Endothelial cell (in vitro differentiated cells): ENCODE measurements at regions not wholly inside any gene's neighbourhood (a gene's known extent, or its start where the extent isn't known, plus 50 kb on each side); places are given as distances from the start of the nearest gene placed in this dataset.

ENCODE experiments used
- DNase-seq: peaks from one replicate; pipeline ENCODE4 v3.0.0; 2021; ENCODE audit warnings: low spot score
- H3K27ac Mint-ChIP-seq: one replicate; pipeline ENCODE4 v1.8.0; 2021; ENCODE audit warnings: mixed read lengths, inconsistent platforms; ENCODE audit not compliant: unreplicated experiment
- H3K27me3 Mint-ChIP-seq: one replicate; pipeline ENCODE4 v1.8.0; 2021; ENCODE audit warnings: mild to moderate bottlenecking, moderate library complexity, mixed read lengths, inconsistent platforms; ENCODE audit not compliant: unreplicated experiment
- H3K36me3 Mint-ChIP-seq: one replicate; pipeline ENCODE4 v1.8.0; 2021; ENCODE audit warnings: mild to moderate bottlenecking, low read depth, mixed read lengths, inconsistent platforms; ENCODE audit not compliant: unreplicated experiment
- H3K4me1 Mint-ChIP-seq: one replicate; pipeline ENCODE4 v1.8.0; 2021; ENCODE audit warnings: mild to moderate bottlenecking, mixed read lengths, inconsistent platforms; ENCODE audit not compliant: unreplicated experiment
- H3K4me3 Mint-ChIP-seq: one replicate; pipeline ENCODE4 v1.8.0; 2021; ENCODE audit warnings: mild to moderate bottlenecking, mixed read lengths, inconsistent platforms; ENCODE audit not compliant: unreplicated experiment
- H3K9me3 Mint-ChIP-seq: one replicate; pipeline ENCODE4 v1.8.0; 2021; ENCODE audit warnings: mixed read lengths, inconsistent platforms; ENCODE audit not compliant: unreplicated experiment
- TF ChIP-seq, protein P1 (sequence below): fragments of 200-600 bp; sonication (generic); IDR thresholded peaks from one replicate; pipeline ENCODE4 v1.5.0; 2021; ENCODE audit warnings: antibody characterized with exemption; ENCODE audit not compliant: unreplicated experiment

DNA sequence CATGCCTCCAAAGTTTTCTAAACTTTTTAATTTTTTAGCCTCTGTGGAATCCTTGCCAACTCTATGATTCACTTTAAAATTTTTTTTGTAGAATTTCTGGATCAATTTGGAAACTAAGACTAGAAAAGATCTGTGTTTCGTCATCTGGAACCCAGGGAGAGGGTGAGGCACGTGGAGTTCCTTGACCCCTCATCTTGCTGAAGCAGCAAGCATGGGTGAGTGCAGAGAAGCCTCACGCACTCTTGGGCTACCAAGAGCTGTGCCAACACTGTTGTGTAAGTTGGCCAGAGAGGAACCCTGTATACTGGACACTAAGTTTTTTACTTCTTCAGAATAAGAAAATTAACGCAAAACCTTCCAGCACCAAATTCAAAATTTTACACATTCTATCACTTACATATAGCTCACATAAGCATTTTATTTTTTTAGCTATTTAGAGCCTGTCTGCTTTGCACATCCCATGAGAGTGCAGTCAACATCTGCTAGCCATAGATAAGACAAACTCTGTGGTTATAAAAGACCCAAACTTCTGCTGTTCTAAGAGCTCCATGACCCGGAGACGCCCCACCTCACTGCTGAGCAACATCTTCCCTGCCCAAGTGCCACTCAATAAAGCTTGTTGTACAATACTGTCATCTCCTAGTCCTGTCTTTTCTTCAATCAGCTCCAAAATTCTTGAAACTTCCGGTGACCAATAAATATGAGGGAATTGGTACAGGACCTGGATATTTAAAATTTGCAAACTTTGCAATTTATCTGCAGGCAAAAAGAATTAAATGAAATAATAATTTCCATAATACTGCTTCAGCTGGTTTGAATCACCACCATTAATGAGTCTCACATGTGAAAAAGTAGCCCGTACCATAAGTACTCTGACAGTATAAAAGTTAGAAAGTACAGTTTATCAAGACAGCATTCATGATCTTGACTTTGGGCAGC is 69.7 kb upstream of the ADCY2 start:
- no peaks in the 10 kb centered on the region for H3K4me1 Mint-ChIP-seq
- H3K27me3 Mint-ChIP-seq: no peaks in the 10 kb centered on the region
- no peak overlapping the region for H3K27ac Mint-ChIP-seq
- DNase-seq: no peak
- no peak overlapping the region for H3K4me3 Mint-ChIP-seq
- TF ChIP-seq, protein P1, sequence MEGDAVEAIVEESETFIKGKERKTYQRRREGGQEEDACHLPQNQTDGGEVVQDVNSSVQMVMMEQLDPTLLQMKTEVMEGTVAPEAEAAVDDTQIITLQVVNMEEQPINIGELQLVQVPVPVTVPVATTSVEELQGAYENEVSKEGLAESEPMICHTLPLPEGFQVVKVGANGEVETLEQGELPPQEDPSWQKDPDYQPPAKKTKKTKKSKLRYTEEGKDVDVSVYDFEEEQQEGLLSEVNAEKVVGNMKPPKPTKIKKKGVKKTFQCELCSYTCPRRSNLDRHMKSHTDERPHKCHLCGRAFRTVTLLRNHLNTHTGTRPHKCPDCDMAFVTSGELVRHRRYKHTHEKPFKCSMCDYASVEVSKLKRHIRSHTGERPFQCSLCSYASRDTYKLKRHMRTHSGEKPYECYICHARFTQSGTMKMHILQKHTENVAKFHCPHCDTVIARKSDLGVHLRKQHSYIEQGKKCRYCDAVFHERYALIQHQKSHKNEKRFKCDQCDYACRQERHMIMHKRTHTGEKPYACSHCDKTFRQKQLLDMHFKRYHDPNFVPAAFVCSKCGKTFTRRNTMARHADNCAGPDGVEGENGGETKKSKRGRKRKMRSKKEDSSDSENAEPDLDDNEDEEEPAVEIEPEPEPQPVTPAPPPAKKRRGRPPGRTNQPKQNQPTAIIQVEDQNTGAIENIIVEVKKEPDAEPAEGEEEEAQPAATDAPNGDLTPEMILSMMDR: no peak
- H3K36me3 Mint-ChIP-seq: no peaks in the 10 kb centered on the region
- H3K9me3 Mint-ChIP-seq: no peaks in the 10 kb centered on the region

DNA sequence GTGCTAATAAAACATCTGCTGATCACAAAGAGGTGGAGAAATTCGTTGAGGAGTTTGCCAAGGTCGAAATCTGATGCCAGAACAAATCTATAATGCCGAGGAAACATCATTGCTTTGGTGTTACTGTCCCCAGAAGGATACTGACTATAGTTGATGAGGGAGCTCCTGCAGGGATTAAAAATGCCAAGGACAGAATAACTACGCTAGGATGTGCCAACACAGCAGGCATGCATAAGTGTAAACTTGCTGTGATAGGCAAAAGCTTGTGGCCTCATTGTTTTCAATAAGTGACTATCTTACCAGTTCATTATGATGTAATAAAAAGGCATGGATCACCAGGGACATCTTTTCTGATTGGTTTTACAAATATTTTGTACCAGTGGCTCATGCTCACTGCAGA is 66.8 kb upstream of the ADCY2 start:
- no peak overlapping the region for H3K27ac Mint-ChIP-seq
- no peaks in the 10 kb centered on the region for H3K27me3 Mint-ChIP-seq
- no peaks in the 10 kb centered on the region for H3K4me1 Mint-ChIP-seq
- no peaks in the 10 kb centered on the region for H3K9me3 Mint-ChIP-seq
- H3K36me3 Mint-ChIP-seq: no peaks in the 10 kb centered on the region
- H3K4me3 Mint-ChIP-seq: no peak overlapping the region
- TF ChIP-seq, protein P1: no peak
- no peak for DNase-seq

DNA sequence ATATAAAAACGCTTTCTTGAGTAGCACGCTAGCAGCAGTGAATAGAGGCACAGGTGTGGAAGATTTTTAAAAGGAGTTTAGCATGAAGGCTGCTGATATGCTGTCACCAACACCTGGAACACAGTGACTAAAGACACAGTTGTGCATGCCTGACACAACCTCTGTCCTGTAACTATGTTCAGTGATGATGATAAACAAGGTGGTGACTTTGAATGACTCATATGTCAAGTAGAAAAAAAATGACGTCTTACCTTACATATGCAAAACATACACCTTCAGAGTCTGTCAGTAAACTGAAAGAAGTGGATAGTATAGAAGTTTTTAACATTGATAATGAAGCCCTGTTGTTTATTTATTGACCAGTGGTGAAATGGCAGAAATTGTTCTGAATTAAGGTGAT is 66.2 kb upstream of the ADCY2 start:
- Mint-ChIP-seq H3K4me1 (no peaks in the 10 kb centered on the region), H3K4me3 (no peak overlapping the region)
- no peak for DNase-seq

DNA sequence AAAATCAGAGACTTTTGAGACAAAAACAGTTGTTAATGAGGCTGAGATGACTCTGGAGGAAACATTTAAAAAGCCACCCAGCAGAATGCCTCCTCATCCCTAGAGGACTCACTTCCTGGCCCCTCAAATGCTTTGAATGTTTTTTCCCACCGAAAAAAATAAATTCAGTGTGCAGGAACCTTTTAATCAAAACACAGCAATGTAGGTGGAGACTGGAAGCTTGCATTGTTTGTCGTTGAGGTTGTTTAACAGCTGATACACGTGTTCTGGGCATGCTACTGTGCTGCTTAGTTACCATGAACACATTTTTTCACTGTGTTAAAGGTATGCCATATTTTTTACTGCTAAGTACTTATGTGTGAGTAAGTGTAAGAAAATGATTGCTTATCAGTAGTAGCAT is 65.7 kb upstream of the ADCY2 start:
- H3K4me3 Mint-ChIP-seq: no peak overlapping the region
- no peaks in the 10 kb centered on the region for H3K36me3 Mint-ChIP-seq
- no peaks in the 10 kb centered on the region for H3K9me3 Mint-ChIP-seq
- H3K4me1 Mint-ChIP-seq: no peaks in the 10 kb centered on the region
- H3K27ac Mint-ChIP-seq: no peak overlapping the region
- no peaks in the 10 kb centered on the region for H3K27me3 Mint-ChIP-seq
- no peak for DNase-seq
- TF ChIP-seq, protein P1: no peak

More for the DNA sequence above, 66.2 kb upstream of the ADCY2 start:
- Mint-ChIP-seq H3K9me3 (no peaks in the 10 kb centered on the region), H3K36me3 (no peaks in the 10 kb centered on the region), H3K27ac (no peak overlapping the region), H3K27me3 (no peaks in the 10 kb centered on the region)
- TF ChIP-seq, protein P1: no peak

DNA sequence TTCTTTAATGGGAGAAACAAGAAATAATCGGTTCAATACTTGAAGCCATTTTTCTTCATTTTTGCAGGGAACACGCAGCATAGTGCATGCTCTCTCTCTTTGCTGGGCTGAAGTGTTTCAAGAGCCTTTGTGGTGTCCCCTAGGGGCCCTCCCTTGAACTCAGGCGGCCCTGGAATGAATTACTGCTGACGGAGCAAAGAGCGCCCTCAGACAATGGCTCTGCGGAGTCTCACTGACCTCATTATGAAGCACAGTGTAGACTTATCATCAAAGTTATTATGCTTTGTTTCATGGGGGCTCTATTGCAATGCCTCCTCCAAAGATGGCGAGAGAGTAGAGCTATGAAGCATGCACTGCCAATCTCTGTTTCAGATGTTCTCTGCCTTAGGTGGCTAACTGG is 64.8 kb upstream of the ADCY2 start:
- no peaks in the 10 kb centered on the region for H3K4me1 Mint-ChIP-seq
- H3K27me3 Mint-ChIP-seq: no peaks in the 10 kb centered on the region

More for the DNA sequence above, 64.8 kb upstream of the ADCY2 start:
- TF ChIP-seq, protein P1: no peak
- Mint-ChIP-seq H3K36me3 (no peaks in the 10 kb centered on the region), H3K9me3 (no peaks in the 10 kb centered on the region), H3K4me3 (no peak overlapping the region), H3K27ac (no peak overlapping the region)
- DNase-seq: no peak
